Right renal pelvis (tissue), 4 donors: ENCODE measurements at regions not wholly inside any gene's neighbourhood (a gene's known extent, or its start where the extent isn't known, plus 50 kb on each side); places are given as distances from the start of the nearest gene placed in this dataset.
"Not testable (repeated sequence)": the region's sequence is repeated elsewhere in the genome, so short reads cannot be mapped to it uniquely, and the experiment has no call there.

Experiments used
- DNase-seq, 4 donors: peaks; one replicate each; pipeline ENCODE4 v3.0.0-alpha.2; 2013; ENCODE audit warnings: low read depth in 4 of 4, low spot score in 3 of 4, missing footprints in 1 of 4

DNA sequence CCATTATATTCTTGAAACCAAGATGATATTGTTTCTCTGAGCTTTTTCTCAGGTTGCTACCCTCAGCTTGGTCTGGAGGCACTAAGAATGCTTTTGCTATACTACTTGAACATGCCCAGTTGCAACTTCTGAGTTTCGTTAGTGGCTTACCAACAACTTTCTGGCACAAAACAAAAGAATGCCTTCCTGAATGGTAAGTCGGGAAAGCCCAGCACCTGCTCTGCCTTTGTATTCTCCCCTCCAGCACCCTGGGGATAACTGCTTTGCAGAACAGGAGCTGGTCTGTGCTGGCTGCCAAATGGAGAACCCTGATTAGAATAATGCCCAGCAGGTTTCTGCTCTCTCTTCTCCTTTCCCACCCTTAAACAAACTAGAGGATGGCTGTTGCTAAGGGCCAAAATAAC, 149.3 kb downstream of the TGFB2 start:
- no peak for DNase-seq

DNA sequence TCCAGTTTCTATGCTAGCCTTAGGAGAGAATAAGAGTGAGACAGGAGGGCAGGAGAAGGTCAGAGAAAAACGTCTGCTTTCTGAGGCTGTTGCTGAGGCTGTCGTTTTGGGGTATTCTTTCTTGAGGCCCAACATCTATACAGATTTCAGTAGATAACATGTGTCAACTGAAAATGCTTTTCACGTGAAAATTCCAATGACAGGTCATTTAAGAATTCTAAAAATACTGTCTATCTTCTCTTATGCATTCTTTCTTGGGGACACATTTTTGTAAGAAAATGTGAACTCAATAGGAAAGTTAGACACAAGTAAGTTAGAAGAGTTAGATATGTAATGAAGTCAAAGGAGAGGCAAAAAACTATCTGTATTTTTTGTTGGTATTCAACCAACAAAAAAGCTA, 150.8 kb downstream of the TGFB2 start:
- no peak for DNase-seq

DNA sequence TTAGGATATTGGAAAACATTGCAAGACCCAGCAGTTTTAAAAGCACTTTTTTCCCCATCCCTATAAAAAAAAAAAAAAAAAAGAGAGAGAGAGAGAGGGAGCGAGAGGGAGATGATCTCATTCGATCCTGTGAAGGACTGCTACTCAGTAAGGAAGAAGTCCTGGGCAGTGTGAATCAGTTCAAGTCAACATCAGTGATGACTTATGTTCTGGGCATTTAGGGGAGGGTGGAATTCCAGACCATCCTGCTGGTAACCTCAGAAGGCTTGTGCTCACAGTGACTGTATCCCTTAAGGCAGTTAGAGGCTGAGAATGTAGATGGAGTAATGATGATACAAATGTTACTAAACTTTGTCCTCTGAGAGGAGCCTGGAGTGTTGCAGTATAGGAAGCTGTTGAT, 151.4 kb downstream of the TGFB2 start:
- DNase-seq, result no peak

DNA sequence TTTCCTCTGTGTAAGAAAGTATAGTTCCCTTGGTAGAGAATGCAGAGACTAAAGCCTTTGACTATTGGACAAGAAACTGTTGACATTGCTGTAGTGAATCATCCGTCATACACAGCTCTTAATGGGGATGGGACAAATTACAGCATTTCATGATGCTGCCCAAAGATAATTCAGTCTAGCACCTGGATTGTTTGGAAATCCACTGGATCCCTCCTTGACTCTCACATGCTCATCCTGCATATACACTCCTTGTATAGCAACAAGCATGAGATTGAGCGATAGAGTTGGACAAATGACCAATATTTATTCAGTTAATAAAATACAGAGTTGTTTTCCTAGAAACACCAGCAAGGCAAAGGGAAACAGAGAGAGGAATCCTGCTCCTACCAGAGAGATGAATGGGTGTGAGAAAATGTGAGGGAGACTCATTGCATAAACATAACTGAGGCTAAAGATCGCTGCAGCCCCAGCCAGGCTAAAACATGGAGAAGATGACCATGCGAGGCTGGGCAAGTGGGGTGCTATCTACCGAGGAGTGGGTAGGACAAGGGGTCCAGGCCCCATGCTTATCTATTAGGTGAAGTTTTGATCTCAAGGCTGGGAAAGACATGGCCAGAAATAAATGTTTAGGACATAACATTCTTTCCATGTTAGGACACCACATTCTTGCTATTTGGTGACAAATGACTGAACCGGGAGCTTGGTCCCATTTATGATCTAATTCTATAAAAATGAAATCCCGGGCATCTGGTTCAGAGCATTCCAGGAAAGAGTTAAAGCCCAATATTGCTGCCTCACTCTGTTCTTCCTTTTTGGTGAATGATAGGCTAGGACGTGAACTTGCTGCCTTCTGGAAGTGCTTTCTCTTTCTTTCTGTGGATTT, 153.2 kb downstream of the TGFB2 start:
- no peak for DNase-seq

DNA sequence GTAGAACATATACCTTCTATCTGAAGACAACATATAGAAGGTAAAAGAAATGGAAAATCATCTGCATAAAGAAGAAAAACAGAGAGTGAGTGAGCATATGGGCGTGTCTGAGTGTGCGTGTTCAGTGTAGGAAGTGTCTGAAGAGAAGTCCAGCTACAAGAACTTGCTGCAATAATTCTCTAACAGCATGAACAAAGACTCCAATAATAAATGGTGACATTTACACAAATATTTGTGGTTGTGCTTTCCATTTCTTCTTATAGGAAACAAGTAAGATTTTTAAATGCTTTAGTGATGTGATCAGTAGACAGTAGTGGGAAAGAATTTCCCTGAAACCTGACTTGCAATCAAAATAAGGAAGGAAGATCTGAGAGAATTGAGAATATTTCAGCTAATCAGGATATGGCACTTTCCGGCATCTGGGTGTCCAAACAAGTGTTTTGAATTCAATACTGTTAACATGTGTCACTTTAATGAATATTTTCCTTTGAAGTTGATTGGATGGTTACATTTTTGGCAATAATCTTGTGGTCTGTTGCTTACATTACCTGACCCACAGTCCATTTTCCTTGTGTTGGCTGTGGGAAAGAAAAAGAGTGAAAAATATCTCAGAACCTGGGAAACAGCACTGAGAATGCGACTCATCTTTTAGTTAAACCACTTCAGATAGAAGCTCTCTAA, 154.0 kb downstream of the TGFB2 start:
- no peak for DNase-seq

DNA sequence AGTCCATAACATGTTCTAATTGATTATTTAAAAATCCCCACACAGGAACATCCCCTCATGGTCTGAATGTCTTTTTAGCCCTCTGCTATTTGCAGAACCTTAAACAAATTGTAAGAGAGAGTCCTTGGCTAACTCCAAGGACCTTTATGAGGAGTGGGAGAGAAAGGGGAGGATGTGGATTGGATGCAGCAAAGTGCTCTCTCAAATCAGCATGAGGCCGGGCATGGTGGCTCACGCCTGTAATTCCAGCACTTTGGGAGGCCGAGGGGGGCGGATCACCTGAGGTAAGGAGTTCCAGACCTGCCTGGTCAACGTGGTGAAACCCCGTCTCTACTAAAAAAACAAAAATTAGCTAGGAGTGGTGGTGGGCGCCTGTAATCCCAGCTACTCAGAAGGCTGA, 154.8 kb downstream of the TGFB2 start:
- no peak for DNase-seq

DNA sequence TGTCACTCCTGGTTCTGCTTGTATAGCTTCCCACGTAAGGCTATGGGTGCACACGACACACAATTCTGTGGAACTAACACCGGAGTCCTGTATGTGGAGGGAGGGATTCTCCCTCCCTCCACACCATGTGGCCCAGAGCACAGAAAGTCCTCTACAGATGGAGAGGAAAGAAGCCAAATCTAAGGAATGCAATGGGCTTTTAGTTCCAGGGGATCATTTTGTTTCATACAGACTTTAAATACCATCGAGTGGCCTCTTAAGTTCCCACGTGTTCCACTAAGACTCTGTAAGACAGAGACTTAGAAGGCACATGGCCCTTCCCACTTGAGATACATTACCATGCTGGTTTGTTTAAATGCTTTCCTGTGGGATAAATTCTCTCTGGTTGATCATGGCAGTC, 156.0 kb downstream of the TGFB2 start:
- DNase-seq, result no peak

DNA sequence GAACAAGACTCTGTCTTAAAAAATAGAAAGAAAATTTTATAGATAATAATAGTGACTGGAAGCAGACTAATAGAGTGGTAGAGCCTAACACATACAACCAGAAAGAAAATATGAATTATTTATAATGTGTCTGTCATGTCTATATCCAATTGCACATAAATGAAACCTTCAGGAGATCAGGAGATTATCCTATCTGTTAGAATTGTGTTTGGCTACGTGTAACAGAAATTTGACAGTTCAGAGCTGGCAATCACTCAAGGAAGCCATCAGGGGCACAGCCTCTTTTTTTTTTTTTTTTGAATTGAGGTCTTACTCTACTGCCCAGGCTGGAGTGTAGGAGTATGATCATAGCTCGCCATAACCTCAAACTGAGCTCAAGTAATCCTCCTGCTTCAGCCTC, 157.2 kb downstream of the TGFB2 start:
- DNase-seq, result no peak

DNA sequence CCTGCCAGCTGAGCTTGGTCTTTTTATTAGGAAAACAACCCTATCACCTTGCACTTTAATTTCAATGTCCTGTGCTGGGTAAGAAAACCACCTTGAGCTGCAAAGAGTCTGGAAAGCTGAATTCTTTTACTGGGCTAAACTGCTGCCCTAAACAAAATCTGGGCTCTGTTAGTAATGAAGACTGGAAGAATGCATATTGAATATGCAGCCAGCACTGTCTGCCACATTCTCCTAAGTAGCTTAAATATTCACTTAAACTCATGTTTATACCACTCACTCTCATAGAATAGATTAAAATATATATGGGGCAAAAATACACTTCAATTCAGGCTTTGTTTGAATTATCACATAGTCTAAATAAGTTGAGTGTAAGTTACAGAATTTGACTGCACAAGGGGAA, 158.0 kb downstream of the TGFB2 start:
- DNase-seq, result no peak

DNA sequence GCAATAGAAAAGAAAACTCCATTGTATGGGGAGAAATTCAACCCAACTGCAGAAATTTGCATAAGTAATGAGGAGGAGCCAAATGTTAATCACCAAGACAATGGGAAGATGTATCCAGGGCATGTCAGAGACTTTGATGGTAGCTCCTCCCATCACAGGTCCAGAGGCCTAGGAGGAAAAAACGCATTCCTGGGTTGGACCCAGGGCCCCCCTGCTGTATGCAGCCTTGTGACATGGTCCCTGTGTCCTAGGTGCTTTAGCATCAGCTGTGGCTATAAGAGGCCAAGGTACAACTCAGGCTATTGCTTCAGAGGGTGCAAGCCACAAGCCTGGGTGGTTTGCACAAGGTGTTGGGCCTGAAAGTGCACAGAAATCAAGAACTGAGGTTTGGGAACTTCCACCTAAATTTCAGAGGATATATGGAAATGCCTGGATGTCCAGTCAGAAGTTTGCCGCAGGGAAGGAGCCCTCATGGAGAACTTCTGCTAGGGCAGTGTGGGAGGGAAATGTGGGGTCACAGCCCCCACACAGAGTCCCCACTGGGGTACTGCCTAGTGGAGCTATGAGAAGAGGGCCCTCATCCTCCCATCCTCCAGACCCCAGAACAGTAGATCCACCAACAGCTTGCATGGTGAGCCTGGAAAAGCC, 162.3 kb downstream of the TGFB2 start:
- DNase-seq, result no peak

DNA sequence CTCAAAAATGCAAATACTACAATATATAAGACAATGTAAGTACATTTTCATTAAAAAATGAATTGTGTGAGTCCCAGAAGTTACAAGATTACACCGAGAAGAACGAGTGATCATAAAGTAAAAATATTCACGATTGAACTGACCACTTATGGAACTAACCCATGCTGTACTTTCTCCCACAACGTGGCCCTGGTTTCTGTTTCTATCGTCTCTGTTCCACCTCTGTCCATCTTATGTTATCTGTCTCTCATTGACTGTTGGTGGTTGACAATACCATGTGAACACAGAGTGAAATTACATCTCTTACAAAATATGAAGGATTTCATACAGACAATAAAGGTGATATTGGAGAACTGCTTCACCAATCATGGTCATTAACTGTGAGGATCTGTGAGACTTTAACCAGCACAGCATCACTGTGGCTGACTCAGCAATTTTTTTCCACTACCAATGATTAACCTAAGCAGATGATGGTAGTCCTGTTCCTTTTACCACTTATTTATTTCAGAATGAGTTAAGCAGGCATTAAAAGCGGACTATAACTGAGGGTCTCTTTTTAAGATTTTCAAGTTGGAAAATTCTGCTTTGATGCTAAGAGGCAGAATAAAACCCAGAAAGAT, 165.1 kb downstream of the TGFB2 start:
- DNase-seq, result no peak

DNA sequence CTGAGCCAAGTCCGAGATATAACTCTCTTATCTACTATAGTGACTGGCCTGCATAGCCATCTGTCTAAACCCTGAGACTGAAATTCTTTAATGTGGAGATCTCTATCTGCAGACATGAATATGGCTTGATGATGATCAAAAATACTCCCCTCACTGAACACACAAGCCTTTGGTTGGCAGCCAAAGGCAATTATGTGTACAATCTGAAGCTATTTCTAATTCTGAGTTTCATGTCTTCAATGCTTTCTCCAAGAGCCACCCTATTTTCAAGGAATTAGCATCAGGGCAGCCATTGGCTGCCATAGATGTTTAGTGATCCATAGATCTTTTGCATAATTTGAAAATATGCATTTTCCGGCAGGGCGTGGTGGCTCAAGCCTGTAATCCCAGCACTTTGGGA, 168.2 kb downstream of the TGFB2 start:
- no peak for DNase-seq

DNA sequence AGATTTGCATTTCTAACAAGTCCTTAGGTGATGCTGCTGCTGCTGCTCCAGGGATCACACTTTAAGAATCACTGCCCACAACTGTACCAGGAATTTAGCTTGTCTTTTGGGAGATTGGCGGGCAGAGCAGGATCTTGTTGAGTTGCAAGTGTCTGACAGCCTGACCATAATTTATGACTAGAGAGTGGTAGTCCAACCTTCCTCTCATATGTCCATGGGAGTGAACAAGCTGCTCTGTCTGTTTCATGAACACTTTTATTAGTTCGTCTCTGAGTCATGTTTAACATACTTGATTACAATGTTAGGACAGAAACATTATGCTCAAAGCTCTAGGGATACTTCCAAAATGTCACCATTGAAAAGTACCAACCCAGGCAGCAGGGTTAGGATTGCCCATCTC, 169.6 kb downstream of the TGFB2 start:
- no peak for DNase-seq

DNA sequence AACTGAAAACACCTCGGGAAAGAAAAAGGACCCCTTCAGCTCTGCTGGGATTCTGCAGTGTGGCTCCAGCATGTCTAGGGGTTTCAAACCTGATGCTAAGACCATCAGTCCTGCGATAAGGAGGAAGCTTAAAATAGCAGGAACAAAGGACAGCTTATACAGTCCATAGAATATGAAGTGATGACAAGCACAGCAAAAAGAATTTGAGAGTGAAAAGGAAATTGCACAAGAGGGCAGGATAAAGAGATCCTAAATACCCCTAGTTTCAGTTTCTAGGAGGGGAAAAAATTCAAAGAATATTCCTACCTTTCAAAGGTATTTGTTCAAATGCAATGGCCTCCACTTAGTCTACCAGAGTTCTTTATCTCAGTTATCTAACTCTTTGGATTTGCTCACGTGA, 171.4 kb downstream of the TGFB2 start:
- DNase-seq, result no peak

DNA sequence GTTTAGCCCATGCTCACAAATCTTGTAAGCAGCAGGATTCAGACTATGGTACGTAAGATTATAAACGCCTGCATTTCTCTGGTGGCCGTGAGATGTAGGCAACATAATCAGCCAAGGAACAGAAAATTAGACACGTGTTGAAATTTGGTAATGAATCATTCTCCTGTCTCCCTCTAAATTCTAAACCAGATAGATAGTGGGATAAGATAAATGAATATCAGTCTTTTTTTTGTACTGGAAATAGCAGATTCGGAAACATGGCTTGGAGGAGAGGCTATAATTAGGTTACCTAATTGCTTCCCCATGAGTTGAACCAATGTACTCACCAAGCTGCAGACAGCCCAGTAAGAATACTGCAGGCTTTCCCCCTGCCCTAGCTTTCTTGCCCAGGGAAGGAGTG, 172.3 kb downstream of the TGFB2 start:
- no peak for DNase-seq

DNA sequence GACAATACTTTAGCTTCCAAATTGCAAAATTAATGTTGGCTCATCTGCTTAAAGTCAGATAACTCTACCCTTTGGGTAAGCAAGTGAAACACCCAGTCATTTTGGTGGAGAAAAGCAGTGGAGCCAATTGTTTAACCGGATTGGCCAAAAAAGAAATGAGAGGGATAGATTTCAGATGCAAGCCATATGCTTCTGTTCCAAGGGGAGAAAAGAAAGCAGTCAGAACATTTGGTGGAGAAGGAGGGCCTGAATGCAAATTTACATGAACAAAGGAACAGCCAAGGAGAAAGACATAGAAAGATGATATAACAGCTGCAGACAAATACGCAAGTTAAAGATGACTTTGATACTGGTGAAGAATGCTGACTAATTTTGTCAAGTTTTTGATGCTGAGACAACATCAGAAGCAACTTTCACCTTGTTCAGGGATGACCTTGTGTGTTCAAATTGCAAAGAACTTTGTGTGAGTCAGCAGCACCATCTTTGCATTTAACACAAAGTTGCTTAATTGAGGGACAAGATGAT, 173.1 kb downstream of the TGFB2 start:
- no peak for DNase-seq

DNA sequence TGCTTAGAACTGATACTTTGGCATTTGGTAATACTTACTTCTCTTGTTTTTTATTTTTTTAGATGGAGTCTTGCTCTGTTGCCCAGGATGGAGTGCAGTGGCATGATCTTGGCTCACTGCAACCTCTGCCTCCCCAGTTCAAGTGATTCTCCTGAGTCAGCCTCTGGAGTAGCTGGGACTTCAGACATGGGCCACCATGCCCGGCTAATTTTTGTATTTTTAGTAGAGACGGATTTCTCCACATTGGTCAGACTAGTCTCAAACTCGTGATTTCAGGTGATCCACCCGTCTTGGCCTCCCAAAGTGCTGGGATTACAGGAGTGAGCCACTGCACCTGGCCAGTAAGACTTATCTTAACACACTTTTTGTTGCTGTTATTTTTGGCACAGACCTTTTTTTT, 175.5 kb downstream of the TGFB2 start:
- DNase-seq, result not testable (repeated sequence)

DNA sequence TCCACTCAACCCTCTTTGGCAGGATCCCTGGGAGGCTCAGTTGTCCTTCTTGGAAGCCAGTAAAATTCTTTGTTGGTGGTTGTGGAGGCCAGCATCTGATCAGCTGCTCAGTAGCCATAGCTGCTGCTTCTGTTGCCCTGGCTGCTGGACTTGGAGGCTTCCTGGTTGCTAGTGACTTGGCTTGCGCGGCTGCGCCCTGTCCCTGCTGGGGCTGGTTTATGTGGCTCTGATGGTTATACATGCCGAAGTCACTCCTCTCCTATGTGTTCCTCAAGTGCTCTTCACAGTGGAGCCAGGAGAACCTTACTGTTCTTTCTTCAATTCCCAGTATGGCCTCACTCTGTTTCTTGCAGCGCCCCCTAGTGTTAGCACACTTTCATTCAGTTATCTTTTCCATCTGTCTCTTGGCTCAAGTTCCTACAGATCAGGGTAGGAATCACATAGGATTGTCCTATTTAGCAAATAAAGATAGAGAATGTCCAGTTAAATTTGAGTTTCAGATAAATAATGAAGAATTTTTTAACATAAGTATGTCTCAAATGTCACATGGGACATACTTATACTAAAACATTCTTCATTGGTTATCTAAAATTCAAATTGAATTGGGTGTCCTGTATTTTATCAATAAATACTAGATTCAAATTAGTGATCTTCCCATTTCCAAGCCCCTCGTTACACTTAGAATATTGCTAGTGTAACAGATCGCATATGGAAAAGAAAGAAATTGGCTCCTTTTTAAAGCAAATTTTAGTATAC, 176.5 kb downstream of the TGFB2 start:
- DNase-seq, result no peak

DNA sequence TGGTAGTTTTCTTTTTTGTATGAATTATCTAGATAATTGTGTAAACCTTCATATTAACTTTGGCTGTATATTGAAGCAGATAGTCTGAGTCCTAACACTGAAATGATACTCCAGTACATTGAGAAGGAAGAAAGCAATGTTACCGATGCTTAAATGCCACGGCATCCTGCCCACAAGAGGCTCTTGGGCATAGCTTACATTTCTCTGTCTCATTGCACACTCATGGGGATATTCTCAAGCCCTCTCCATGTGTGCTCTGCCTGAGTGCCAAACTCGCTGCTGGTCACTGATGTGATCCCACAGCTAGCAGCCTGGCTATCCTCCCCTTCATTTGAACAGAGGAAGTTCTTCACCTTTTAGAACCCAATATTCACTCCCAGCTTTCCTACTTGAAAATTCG, 179.4 kb downstream of the TGFB2 start:
- DNase-seq, result no peak

DNA sequence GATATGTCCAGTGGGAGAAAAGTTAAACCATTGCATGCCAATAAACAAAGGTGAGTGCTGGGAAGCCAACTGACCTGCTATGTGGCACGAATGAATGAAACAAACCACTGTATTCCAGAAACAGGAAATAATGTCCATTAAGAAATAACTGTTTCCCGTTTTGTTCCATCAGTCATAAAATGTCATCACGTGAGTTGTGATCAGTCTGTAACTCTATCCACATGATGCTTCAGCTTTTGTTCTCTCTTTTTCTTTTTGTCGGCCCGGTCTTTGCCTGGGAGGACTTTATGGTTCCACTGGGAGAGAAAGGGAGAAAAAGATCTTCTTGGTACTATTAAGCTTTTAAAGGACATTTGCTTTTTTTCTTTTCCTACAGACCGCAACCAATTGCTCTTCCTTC, 179.9 kb downstream of the TGFB2 start:
- DNase-seq, result no peak
